ENCODE measurements at regions not wholly inside any gene's neighbourhood (a gene's known extent, or its start where the extent isn't known, plus 50 kb on each side); places are given as distances from the start of the nearest gene placed in this dataset.

DNA sequence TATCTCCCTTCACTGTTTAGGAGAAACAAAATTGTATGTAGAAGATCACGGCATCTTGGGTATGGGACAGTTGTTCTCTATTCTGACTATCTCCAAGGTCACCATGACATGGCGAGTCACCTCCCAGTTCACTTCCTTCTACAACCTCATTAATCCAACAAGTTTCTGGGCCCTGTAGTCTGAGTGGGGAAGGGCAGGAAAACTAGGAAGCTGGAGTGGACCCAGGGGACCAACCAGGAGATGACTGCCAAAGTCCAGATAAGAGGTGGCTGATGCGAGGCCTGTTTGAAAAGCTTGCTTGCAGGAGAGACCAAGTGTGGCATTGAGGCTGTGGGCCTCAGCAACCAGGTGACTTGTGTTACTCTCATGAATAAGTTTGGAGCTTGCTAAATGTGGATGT is 584.9 kb downstream of the TNS3 start:
- no peak for DNase-seq (ENCODE audit: low read depth, low spot score)
- CTCF ChIA-PET: no interaction called here
- POLR2A ChIA-PET: no interaction called here
- Histone ChIP-seq H3K27ac (ENCODE audit: low read depth, low read length) (no peak overlapping the region), H3K4me3 (ENCODE audit: low read depth, low read length) (no peak overlapping the region), H3K9me3 (ENCODE audit: control insufficient read depth, insufficient read depth, low read length) (no peaks in the 10 kb centered on the region), H3K27me3 (ENCODE audit: control insufficient read depth, insufficient read depth, low read length) (no peaks in the 10 kb centered on the region)
- TF ChIP-seq, protein P1, sequence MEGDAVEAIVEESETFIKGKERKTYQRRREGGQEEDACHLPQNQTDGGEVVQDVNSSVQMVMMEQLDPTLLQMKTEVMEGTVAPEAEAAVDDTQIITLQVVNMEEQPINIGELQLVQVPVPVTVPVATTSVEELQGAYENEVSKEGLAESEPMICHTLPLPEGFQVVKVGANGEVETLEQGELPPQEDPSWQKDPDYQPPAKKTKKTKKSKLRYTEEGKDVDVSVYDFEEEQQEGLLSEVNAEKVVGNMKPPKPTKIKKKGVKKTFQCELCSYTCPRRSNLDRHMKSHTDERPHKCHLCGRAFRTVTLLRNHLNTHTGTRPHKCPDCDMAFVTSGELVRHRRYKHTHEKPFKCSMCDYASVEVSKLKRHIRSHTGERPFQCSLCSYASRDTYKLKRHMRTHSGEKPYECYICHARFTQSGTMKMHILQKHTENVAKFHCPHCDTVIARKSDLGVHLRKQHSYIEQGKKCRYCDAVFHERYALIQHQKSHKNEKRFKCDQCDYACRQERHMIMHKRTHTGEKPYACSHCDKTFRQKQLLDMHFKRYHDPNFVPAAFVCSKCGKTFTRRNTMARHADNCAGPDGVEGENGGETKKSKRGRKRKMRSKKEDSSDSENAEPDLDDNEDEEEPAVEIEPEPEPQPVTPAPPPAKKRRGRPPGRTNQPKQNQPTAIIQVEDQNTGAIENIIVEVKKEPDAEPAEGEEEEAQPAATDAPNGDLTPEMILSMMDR (IDR thresholded peaks at IDR 0.05; ENCODE audit: low read depth, low read length): no peak

DNA sequence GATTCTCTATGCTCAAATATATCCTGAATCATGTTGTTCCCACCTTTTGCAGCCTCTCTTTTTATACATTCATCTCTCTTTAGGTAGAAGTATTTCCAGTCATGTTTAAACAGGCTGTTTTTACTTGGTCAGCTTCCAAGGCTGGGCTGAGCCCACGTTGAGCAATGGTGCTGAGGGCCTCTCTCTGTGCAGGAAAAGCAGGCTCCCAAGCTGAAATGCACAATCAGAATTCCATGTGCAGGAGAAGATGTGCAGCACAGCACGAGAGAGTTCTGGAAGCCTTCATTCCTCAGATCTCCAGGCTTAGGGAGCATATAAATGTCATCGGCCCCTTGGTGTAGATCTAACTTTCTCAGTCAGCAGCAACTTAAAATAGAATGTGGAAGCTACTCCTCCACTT is 588.5 kb downstream of the TNS3 start:
- ChIA-PET CTCF (no interaction called here), POLR2A (no interaction called here)

DNA sequence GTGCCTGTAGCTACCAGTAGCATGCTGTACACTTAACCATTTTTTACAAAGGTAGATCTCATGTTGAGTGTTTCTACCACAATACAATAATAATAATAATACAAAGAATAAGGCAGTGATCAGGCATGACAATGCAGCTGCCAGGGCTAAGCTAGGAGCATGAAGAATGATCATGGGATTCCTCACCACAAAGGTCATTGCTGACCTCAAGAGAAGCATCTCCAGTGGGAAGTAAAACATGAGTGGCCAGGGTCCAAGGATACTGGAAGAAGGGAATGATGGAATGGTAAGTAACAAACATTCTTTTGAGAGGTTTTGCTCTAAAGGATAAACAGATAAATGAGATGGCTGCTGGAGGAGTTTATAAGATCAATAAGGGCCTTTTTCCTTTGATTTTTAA is 591.1 kb downstream of the TNS3 start:
- H3K27me3 ChIP-seq (ENCODE audit: control insufficient read depth, insufficient read depth, low read length): no peaks in the 10 kb centered on the region
- no peak overlapping the region for H3K4me3 ChIP-seq (ENCODE audit: low read depth, low read length)
- H3K27ac ChIP-seq (ENCODE audit: low read depth, low read length): no peak overlapping the region
- H3K9me3 ChIP-seq (ENCODE audit: control insufficient read depth, insufficient read depth, low read length): no peaks in the 10 kb centered on the region
- ChIA-PET POLR2A (no interaction called here), CTCF (no interaction called here)
- DNase-seq (ENCODE audit: low read depth, low spot score): no peak
- TF ChIP-seq, protein P1 (IDR thresholded peaks at IDR 0.05; ENCODE audit: low read depth, low read length): no peak

More for the DNA sequence above, 588.5 kb downstream of the TNS3 start:
- no peak for DNase-seq (ENCODE audit: low read depth, low spot score)
- no peaks in the 10 kb centered on the region for H3K27me3 ChIP-seq (ENCODE audit: control insufficient read depth, insufficient read depth, low read length)
- no peak overlapping the region for H3K4me3 ChIP-seq (ENCODE audit: low read depth, low read length)
- TF ChIP-seq, protein P1 (IDR thresholded peaks at IDR 0.05; ENCODE audit: low read depth, low read length): no peak
- no peaks in the 10 kb centered on the region for H3K9me3 ChIP-seq (ENCODE audit: control insufficient read depth, insufficient read depth, low read length)
- no peak overlapping the region for H3K27ac ChIP-seq (ENCODE audit: low read depth, low read length)

DNA sequence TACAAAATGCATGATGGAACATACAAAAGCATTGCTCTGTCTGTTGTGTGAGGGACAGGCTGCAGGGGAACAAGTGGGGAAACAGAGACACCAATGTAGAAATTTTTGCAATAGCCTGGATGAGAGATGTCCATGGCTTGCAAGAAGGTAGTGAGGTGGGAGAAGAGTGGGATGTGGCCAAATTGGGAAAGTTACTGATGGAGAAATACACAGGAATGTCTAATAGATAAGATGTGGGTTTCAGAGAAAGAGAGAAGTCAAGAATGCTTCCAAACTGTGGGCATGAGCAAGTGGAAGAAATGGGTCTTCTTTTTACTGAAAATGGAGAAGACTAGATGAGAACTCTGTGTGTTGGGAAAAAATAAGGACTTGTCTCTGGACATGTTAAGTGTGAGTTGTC is 592.7 kb downstream of the TNS3 start:
- H3K9me3 ChIP-seq (ENCODE audit: control insufficient read depth, insufficient read depth, low read length): no peaks in the 10 kb centered on the region
- no peaks in the 10 kb centered on the region for H3K27me3 ChIP-seq (ENCODE audit: control insufficient read depth, insufficient read depth, low read length)
- ChIA-PET CTCF (no interaction called here), POLR2A (no interaction called here)
- H3K4me3 ChIP-seq (ENCODE audit: low read depth, low read length): no peak overlapping the region
- no peak overlapping the region for H3K27ac ChIP-seq (ENCODE audit: low read depth, low read length)
- DNase-seq (ENCODE audit: low read depth, low spot score): no peak
- TF ChIP-seq, protein P1 (IDR thresholded peaks at IDR 0.05; ENCODE audit: low read depth, low read length): no peak

DNA sequence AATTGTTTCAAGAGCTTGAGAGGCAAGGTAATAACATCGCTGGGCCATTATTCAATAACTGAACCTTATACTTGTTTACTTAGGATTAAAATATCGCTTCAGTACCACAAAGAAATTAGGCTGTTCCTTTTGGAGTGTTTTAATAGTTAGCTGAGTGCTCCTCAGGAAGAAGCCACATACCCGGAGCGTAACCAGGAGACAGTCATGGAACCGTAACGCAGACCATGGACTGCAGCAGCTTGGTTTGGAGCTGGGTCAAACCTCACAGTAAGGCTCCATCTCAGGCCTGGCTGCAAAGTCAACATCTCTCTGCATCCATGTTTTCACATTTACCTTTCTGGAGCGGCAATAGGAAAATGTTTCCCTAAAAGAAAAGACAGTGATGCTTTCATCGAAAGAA is 599.0 kb downstream of the TNS3 start:
- Histone ChIP-seq H3K27me3 (ENCODE audit: control insufficient read depth, insufficient read depth, low read length) (no peaks in the 10 kb centered on the region), H3K4me3 (ENCODE audit: low read depth, low read length) (no peak overlapping the region), H3K9me3 (ENCODE audit: control insufficient read depth, insufficient read depth, low read length) (no peaks in the 10 kb centered on the region), H3K27ac (ENCODE audit: low read depth, low read length) (no peak overlapping the region)
- TF ChIP-seq, protein P1 (IDR thresholded peaks at IDR 0.05; ENCODE audit: low read depth, low read length): no peak
- CTCF ChIA-PET: interaction anchor here (0.6 kb wide), 1 partner anchor 1065 kb away, joined by 3 read pairs; no protein-coding TSS in a partner anchor
- DNase-seq (ENCODE audit: low read depth, low spot score): no peak
- POLR2A ChIA-PET: no interaction called here
